ENCODE measurements at regions not wholly inside any gene's neighbourhood (a gene's known extent, or its start where the extent isn't known, plus 50 kb on each side); places are given as distances from the start of the nearest gene placed in this dataset.
"Not testable (repeated sequence)": the region's sequence is repeated elsewhere in the genome, so short reads cannot be mapped to it uniquely, and the experiment has no call there.

DNA sequence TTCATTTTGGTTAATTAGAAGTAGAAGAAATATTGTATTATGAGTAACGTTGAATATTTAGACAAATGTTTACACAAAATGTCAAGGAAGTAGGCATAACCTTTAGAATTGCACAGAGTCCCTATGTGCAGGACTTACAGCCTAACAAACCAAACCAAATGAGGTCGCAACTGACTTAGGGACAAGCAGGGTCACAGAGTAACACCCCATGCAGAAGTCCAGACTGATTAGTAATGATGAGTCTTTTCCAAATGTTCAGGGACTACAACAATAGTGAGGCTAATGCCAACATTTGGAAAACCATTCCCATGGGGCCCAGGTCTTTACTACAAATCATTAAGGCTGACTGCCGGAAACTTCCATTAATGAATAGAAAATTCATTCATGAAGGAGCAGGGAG, 452.5 kb upstream of the CHAC2 start:
- DNase-seq (no peak), ATAC-seq (peak in 1 of 8 donors; percentile 68)
- no peak overlapping the region for H3K27ac ChIP-seq
- peaks cover 0 to 2% (median 0%) of the 10 kb centered on the region in 11 donors for H3K9me3 ChIP-seq
- no peak overlapping the region for H3K4me3 ChIP-seq
- no peaks in the 10 kb centered on the region for H3K36me3 ChIP-seq
- 55 to 75% methylated on average over 3 of the region's 3 CpGs for WGBS, 2 donors
- intact Hi-C loops (cut with DNase I) = no loop called here
- no peaks in the 10 kb centered on the region for H3K27me3 ChIP-seq
- TF ChIP-seq, protein P1, sequence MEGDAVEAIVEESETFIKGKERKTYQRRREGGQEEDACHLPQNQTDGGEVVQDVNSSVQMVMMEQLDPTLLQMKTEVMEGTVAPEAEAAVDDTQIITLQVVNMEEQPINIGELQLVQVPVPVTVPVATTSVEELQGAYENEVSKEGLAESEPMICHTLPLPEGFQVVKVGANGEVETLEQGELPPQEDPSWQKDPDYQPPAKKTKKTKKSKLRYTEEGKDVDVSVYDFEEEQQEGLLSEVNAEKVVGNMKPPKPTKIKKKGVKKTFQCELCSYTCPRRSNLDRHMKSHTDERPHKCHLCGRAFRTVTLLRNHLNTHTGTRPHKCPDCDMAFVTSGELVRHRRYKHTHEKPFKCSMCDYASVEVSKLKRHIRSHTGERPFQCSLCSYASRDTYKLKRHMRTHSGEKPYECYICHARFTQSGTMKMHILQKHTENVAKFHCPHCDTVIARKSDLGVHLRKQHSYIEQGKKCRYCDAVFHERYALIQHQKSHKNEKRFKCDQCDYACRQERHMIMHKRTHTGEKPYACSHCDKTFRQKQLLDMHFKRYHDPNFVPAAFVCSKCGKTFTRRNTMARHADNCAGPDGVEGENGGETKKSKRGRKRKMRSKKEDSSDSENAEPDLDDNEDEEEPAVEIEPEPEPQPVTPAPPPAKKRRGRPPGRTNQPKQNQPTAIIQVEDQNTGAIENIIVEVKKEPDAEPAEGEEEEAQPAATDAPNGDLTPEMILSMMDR (IDR thresholded peaks at IDR 0.05) = no peak
- peaks cover 0 to 6% (median 0%) of the 10 kb centered on the region in 9 donors for H3K4me1 ChIP-seq

- H3K4me3 ChIP-seq = no peak overlapping the region
- peaks cover 0 to under 1% (median 0%) of the 10 kb centered on the region in 11 donors for H3K9me3 ChIP-seq
- ATAC-seq (no peak), DNase-seq (no peak)
- H3K4me1 ChIP-seq = peaks cover 0 to 6% (median 0%) of the 10 kb centered on the region in 9 donors
- TF ChIP-seq, protein P1 (IDR thresholded peaks at IDR 0.05) = no peak
- intact Hi-C loops (cut with DNase I) = no loop called here
- 54 to 68% methylated on average over 2 of the region's 2 CpGs for WGBS, 2 donors
- no peaks in the 10 kb centered on the region for H3K36me3 ChIP-seq
- no peaks in the 10 kb centered on the region for H3K27me3 ChIP-seq
- no peak overlapping the region for H3K27ac ChIP-seq
These were observed 452.9 kb upstream of the CHAC2 start for GRCh38 chr2:53314718-53315117.

DNA sequence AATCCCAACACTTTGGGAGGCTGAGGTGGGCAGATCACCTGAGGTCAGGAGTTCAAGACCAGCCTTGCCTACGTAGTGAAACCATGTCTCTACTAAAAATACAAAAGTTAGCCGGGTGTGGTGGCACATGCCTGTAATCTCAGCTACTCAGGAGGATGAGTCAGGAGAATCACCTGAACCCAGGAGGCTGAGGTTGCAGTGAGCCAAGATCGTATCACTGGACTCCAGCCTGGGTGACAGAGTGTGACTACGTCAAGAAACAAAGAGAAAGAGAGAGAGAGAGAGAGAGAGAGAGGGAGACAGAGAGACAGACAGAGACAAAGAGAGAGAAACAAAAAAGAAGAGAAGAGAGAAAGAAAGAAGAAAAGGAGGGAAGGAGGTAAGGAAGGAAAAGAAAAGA, 454.0 kb upstream of the CHAC2 start:
- H3K27me3 ChIP-seq; H3K9me3 ChIP-seq; intact Hi-C loops (cut with DNase I); DNase-seq; ATAC-seq; H3K4me3 ChIP-seq; H3K36me3 ChIP-seq; H3K27ac ChIP-seq; H3K4me1 ChIP-seq: not testable (repeated sequence)
- WGBS, 2 donors = 86 to 96% methylated on average over 4 of the region's 4 CpGs

DNA sequence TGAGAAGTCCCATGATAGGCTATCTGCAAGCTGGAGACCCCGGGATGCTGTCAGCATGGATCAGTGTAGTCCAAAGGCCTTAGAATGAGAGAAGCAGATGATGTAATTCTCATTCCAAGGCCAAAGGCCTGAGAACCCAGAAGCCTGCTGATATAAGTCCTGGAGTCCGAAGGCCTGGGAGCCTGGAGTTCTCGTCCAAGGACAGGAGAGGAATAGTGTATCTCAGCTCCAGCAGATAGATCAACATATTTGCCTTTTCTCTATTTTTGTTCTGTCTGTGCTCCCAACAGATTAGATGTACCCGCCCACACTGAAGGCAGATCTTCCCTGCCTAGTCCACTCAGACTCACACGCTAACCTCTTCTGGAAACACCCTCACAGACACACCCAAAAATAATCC, 454.9 kb upstream of the CHAC2 start:
- DNase-seq (no peak), ATAC-seq (peak in 6 of 8 donors; percentile 42 to 78 (median 65))
- WGBS, 2 donors = 65 to 73% methylated on average over 5 of the region's 5 CpGs
- H3K27ac ChIP-seq = peak overlapping the region in 1 of 10 donors; percentile 6
- no peaks in the 10 kb centered on the region for H3K36me3 ChIP-seq
- H3K4me1 ChIP-seq = peaks cover 0 to 6% (median 0%) of the 10 kb centered on the region in 9 donors
- intact Hi-C loops (cut with DNase I) = no loop called here
- no peaks in the 10 kb centered on the region for H3K27me3 ChIP-seq
- TF ChIP-seq, protein P1 (IDR thresholded peaks at IDR 0.05) = no peak
- H3K4me3 ChIP-seq = no peak overlapping the region
- H3K9me3 ChIP-seq = no peaks in the 10 kb centered on the region

DNA sequence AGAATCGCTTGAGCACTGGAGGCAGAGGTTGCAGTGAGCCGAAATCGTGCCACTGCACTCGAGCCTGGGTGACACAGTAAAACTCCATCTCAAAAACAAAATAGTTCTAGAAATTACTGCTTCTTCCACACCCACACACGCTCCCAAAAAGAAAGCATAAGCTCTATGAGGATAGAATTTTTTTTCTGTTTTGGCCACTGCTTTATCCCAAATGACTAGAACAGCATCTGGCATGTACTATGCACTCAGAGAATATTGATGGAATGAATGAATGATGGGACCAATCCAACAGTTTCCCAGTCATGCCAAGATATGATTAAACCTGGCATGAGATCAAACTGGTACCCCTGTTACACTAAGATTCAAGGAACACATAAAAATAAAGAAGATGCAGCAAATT, 455.4 kb upstream of the CHAC2 start:
- 79 to 90% methylated on average over 5 of the region's 5 CpGs for WGBS, 2 donors
- no peaks in the 10 kb centered on the region for H3K36me3 ChIP-seq
- no peaks in the 10 kb centered on the region for H3K9me3 ChIP-seq
- H3K4me1 ChIP-seq = peaks cover 0 to 6% (median 0%) of the 10 kb centered on the region in 9 donors
- no peak overlapping the region for H3K4me3 ChIP-seq
- H3K27me3 ChIP-seq = no peaks in the 10 kb centered on the region
- intact Hi-C loops (cut with DNase I) = no loop called here
- peak overlapping the region in 2 of 10 donors; percentile 6 to 20 for H3K27ac ChIP-seq
- ATAC-seq (peak in 3 of 8 donors; percentile 35 to 65 (median 61)), DNase-seq (no peak)
- TF ChIP-seq, protein P1 (IDR thresholded peaks at IDR 0.05) = no peak
